Activated effector memory CD4-positive, alpha-beta T cell treated with anti-CD3 and anti-CD28 coated beads, Interleukin-2, amount 50 U/mL, for 16 hours (primary cell): ENCODE measurements at regions not wholly inside any gene's neighbourhood (a gene's known extent, or its start where the extent isn't known, plus 50 kb on each side); places are given as distances from the start of the nearest gene placed in this dataset.
"Not testable (repeated sequence)": the region's sequence is repeated elsewhere in the genome, so short reads cannot be mapped to it uniquely, and the experiment has no call there.

ENCODE experiments used
- DNase-seq: peaks from one replicate; pipeline ENCODE4 v3.0.0-alpha.2; 2020

DNA sequence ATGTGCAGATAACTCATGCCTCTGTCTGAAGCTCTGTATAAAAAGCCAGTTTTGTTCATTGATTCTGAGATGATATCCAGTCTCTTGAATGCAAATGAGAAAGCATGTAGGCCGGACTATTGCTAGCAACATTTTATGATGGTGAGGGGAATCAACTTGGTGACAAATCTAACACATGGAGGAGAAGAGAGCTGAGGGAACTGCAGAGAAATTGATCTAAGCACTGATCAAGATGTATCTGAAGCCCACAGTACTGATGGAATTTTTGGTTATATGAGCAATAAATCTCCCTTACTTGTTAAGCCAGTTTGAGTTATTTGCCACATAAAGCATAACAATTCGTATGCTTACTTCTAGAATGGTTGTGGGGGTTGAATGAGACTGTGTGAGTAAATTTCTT lies 295.6 kb upstream of the DDHD1 start:
- no peak for DNase-seq

DNA sequence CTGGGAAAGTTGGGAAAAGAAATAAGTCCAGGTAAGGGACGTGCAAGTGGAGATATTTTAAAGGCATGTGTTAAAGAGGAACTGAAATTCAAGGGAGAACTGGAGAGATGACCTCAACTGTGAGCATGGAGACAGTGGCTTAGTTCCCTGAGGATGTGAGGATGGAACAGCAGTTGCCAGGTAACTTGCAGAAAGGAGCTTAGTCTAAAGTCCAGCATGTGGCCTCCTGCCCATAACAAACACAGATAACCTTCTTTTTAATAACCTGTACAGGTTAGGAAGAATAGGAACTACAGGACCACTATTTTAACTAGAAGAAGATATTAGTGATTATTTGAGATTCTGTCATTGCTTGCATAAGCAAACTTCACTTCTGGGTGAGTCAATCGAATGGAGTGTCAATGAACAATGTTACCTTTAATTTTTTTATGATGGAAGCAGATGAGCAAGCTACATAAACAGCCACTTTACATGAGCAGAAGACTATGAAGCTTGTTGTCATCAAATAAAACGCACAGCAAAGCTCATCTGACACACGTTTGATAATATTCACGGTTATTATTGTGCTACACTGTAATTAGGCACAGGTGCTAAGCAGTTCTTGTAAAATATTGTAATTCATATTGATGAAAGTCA lies 291.7 kb upstream of the DDHD1 start:
- DNase-seq, result no peak

DNA sequence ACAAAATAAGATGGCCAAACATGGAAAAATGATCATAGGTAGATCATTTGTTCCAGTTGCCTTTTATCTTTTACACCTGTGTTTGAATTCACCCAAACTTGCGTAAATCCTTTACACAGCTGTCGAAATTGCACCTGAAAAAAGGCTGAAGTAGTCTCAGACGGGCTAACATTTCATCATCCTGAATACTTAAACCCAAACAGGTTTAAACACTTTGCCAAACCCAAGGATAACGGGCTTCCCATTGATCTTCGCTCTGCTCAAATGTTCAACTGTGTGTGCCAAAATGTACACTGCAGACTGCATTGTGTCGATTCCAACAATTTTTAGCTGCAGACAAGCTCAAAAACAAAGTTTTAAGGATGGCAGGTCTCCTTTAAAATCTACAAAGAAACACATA lies 288.7 kb upstream of the DDHD1 start:
- DNase-seq, result no peak

DNA sequence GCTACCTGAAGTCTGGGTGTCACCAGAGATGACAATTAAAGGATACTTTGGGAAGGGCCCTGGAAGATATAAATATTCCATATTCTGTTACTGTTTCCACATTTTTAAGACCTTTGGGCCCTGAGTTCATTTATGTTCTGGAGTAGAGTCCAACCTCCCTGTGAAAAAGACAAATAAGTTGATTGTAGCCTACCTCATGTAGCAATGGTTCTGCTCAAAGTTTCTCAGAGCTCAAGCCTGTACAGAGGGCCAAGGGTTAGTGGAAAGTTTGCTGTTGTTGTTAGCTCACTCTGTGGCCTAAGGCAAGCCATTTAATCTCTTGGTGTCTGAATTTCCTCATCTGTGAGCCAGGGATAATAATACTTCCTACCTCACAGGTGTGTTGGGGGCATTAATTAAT lies 284.7 kb upstream of the DDHD1 start:
- no peak for DNase-seq

DNA sequence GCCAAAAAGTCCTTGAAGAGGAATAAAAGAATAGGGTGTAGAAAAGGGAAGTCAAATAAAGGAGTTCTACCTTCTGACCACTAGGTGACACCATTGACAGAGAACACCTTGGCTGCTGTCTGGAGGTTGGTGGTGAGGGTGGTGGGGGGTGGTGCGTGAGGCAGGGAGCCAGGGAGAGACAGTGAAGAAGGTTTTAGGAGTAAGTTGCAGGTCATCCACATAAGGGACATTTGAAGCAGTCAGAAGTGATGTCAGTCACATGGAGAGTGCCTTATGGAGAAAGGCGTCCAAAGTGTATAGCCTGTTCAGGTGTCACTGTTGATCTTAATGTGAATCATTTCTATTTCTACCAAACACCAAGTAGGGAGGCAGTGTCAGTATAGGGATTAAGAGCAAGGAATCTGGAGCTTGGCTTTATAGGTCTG lies 279.3 kb upstream of the DDHD1 start:
- no peak for DNase-seq

DNA sequence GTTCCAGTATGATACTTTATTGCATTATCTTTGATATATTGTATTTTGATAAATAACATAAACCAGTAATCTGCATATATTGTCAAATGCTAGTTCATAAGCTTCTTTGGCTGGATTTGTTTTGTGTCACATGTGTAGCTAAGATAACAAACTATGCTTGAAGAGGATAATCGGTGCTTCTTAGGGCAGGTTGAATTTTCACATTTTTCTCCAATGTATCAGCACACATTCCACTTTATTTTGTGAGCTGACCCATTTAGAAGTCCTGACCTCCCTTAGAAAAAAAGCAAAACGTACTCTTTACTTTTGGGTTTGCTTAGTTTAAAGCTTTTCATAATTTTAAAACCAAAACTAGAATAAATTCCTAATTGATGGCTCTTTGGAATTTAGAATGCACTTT lies 277.7 kb upstream of the DDHD1 start:
- no peak for DNase-seq

DNA sequence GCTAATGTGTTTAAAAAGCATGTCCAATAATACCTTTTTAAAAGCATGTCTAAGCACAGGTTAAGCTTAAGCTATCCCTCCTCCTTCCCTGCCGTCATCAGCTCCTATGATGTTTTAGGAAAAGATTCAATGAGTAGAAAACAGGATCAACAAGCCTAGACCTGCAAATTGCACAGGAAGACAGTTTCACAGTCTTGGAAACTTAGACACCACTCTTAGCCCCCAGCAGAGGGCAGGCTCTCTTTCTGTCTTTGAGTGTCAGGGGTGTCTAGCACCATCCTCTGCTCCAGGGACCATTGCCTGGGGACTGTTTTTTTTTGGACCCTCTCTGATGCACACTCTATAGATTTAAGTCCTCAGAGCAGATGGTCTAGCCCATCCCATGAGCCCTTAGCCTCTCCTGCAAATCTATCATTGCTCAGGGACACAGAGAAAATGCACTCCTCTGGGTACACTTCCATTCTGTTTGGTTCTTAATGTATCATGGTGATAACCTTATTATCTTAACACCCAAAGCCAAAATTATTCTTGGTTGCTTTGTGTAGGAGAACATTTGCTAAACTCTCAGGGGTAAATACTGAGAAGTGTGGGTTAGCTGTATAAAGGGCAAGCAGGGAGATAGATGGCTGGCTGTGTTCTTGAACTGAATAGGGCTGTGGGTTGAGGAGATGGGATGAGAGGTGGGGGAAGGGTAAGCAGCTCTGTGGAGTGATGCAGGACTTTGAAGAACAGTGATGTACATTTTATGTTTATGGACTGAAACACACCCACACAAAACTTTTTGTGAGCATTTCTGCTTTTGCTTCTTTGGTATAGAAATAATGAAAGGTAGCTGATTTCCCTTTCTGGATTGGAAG lies 259.9 kb upstream of the DDHD1 start:
- no peak for DNase-seq

DNA sequence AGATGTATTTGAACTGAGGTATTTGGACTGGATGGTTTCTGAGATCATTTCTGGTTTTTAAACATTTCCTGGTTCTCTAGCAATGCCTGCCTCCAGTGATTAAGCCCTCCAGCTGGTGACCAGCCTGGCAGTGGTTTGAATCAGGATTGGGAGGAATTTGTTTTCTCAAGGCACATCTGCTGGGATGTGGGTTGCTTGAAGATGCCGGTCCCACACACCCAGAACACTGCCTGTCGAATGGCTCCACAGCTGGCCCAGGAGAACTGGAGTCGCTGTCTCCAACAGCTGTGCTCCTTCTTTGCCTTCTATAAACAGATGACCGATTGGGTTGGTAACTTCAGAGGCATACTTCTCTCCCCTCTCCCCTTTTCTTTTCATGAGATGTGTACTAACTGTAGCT lies 258.0 kb upstream of the DDHD1 start:
- DNase-seq, result no peak

DNA sequence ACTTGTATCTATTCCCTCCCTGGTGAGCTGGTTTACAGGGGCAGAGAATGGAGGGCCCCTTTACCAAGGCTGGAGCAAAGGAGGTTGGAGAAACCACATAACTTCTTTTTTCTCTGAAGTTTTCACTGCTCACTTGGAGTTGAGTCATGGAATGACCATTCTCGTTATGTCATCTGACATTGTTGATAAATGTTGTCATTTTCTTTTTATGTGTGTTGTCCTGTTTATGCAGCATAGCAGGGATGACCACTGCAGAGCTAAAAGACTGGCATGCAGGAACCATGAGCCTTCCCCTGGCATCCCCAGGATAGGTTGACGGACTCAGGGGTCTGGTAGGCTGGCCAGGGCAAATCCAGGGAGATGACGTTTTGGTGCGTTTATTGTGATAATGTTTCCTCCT lies 256.8 kb upstream of the DDHD1 start:
- DNase-seq, result no peak

DNA sequence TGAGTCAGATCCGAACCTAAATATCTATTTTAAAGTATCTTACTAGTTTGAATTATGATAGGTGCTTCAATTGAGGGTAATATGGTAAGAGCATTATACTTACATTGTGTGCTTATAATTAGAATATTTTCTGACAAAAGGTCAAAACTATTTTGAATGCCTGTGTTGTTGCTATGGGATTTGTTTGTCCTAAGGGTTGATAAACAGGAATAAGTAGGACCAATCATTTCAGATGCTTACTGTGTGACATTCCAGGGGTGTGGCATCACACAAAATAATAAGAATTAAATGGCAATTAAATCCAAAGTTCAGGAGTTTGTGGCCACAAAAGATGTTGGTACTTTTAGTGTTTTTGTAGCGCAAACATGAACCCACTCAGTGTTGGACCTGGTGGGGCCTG lies 256.2 kb upstream of the DDHD1 start:
- DNase-seq, result no peak

DNA sequence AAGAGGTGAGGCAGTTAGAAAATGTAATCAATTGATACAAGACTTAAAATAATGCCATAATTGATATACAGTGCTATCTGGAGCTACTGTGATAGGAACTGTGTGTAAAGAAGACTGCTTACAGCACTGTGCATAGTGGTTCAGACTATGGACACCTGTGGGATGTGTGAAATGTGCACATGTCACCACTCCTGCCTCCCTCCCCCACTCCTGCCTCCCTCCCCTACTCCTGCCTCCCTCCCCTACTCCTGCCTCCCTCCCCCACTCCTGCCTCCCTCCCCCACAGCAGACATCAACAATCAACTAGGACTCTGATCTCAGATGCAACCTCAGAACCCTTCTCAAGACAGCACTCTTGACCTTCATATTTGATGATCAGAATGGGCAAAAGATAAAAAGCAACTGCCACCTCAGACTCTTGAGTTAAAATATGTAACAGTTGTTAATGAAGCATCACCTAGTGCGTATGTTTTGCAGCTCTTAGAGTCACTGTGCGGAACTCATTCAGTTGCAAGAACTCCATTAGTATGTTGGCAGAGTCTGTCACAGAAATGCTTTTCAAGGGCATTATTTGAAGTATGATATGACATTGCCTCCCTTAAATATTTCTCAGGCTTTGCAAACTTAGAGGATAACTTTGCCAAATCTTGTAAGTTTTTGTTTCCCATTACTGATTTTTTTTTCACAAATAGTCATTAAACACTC lies 255.2 kb upstream of the DDHD1 start:
- DNase-seq, result no peak

DNA sequence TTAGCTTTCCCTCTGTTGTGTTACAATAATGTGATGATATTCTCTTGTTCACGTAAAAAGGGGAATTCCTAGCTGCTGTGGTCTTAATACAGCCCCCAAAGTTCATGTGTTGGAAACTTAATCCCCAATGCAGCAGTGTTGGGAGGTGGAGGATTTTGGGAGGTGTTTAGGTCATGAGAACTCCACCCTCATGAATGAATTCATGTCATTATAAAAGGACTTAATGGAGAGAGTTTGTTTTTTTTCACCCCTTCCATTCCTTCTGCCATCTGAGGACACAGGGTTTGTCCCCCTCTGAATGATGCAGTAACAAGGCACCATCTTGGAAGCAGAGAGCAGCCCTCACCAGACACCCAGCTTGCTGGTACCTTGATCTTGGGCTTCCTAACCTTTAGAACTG lies 253.4 kb upstream of the DDHD1 start:
- DNase-seq, result no peak

DNA sequence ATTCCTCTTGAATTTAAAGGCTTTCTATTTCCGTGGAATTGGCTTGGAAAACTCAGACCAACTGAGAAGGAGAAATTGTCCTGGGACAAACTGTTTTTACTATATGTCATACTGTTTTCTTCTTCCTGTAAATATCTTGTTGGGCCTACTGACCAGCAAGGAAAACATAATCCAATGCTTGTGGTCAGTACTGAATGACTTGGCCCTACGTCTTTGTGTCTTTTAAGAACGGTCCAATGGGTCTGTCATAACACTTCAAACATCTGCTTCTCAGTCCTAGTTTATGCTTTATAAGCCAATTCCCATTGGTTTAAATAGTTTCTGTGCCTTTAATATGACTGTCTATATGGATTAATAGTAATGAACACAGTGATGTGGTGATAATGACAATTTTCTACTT lies 248.5 kb upstream of the DDHD1 start:
- DNase-seq, result no peak

DNA sequence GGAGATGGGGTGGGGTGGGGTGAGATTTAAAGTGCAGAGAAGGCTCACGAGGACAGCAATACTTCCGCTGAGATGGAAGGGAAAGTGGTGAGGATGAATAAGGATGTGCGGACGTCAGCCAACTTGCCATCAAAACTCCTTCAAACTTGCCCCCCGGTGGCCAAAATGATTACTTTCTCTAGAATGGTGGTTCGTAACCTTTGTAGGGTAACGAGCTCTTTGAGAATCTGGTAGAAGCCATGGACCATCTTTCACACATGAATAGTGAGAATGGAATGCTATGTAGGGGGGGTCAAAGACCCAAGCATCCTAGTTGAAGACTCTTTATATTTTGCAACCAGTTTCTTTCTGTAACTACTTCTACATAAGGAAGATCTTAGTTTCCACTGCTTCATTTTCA lies 245.9 kb upstream of the DDHD1 start:
- DNase-seq, result no peak

DNA sequence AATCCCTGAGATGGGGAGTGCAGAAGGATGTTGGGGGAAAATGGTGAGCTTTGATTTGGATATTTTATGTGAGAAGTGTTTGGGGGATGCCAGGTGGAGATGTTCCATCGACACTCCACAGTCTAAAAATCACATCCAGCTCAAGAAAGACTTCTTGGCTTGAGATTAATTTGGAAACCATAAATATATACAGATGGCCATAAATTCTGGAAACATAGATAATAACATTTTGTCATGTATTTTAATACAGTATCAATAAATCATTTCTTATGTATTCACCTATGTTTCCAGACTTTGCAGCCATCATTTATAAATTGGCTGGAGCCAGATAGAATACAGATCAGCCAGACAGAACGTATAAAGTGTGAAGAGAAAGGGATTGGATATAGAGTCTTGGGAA lies 245.5 kb upstream of the DDHD1 start:
- DNase-seq, result no peak

DNA sequence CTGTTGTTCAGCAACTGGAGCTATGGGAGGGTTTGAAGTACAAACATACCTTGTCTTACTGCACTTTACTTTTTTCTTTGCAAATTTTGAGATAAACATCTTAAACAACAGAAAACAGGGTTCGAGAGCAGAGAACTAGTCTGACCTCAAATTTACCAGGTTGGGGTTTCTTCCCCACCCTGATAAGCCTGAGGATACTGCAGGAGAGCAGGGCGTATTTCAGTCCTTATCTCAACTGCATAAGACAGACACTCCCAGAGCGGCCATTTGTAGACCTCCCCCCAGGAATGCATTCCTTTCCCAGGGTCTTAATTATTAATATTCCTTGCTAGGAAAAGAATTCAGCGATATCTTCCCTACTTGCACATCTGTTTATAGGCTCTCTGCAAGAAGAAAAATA lies 242.1 kb upstream of the DDHD1 start:
- DNase-seq, result not testable (repeated sequence)

DNA sequence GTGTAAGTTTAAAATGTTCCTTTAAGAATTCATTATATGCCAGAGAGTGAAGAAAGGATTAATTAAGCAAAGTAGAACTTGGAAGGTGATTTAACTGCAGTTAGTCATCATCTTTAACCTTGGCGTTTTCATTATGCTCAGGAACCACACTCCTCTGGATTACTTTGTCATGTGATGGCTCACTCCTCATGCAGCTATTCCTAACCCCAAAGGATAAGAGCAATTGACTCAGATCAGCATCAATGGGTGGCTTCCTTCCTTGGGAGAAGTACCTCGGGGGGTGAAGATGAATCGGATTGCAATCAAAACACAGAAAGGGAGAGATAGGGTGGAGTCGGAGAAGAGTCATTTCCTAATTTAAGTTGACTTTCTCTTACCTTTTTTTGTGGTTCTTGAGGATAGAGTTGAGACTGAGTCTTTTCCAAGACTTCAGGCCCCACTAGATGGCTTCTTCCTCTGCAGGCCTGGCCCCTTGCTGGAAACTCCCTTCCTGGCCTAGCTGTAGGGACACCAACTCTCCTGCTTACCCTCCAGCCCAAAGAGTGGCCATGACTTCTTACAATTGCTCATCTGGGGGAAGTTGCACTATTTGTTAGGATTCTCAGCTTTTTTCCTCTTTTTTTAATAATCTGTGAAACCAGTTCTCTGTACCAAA lies 238.6 kb upstream of the DDHD1 start:
- DNase-seq, result no peak

DNA sequence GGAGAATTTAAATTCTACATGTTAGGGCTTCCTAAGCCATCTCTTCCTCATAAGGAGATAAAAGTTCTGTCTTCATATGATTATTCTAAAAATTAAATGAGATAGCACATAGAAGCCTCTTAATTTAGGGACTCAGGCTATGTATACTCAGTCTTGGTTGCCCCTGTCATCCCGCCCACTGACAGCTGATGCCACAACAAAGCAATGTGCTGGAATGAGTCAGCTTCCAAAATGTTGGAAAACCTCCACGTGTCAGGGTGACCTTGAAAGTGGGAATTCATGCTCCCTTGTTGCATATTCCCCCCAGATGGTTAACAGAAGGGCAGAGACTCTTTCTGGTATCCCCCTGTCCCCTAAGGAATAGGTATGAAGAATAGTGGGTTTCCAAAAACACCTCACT lies 238.0 kb upstream of the DDHD1 start:
- no peak for DNase-seq

DNA sequence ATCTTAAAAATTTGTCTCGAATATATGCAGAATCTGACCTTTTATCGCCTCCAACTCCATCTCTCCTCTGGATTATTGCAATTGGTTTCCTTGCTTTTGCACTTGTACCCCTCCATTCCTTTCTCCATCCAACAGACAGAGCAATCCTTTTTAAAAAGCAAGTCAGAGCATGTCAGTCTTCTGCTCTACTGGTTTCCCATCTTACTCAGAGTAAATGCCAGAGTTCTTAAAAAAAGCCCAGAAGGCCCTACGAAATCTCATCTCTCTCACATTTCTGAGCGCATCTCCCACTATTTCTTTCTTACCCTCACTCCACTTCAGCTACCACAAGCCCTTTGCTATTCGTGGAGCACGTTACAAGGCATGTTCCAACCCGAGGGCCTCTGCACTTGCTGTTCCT lies 236.9 kb upstream of the DDHD1 start:
- no peak for DNase-seq

DNA sequence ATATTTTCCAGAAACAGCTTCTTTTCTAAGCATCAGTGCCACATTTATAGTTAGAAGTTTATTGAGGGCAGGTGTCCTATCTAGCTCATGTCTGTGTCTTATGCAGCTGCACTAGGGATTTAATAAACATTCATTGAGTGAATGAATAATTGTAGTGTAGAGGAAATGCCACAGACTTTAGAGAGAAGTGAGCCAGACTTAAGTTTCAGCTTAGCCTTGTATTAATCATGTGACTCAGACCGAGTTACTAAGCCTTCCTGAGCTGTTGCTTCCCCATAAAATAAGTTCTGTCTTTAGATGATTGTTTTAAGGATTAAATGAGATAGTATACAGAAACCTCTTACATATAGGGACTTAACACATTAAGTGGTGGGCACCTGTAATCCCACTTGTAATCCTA lies 236.1 kb upstream of the DDHD1 start:
- DNase-seq, result no peak

DNA sequence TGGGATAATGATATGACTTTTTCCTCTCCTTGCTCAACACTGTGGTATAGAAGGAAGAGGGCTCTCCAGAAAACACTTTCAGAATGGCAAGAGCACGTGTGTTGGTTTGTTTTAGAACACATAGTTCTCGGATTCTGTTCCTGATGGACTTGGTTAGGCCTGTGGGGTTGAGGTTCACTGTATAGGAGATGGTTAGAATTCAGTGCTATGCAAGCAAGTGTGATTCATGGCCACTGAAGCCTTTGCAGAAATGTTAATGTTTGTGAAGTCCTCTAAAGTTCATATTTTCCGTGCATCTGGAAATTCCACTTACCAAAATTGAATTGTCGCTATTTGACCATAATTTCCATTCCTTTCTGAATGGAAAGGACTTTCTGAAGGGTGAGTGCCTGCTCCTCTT lies 233.2 kb upstream of the DDHD1 start:
- DNase-seq, result no peak

DNA sequence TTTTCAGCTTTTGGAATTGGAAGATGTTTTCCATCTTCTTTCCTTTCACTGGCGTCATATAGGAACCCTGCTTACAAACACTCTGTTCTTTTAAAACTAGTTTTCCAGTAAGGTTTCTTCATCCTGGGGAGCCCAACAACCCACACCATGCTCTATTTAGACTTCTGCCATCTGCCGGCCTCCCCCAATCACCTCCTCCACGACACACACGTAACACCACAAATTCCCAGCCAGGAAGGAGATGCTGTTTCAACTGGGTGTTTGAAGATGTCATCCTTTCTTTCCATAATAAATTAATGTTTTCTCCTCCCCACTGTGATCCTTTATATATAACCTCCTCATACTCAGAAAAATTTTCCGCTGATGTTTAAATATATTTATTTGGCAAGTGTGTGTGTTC lies 231.4 kb upstream of the DDHD1 start:
- no peak for DNase-seq

DNA sequence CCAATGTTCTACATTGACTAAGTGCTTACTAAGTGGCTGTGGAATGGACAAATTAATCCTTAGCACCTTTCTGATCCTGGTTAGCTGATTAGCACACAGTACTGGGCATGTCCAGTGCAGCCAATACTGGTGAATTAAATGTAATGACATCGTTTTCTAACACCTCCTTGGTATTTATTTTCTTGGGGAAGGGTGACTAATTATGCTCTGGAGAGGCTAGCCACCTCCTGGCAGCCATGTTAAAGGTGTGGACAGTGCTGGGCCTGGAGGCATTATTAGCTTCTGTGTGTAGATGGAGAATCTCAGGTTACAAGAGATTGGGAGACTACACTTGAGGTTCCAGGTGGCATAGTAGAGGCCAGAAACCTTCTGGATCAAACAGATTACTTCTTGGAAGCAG lies 230.9 kb upstream of the DDHD1 start:
- DNase-seq, result no peak

DNA sequence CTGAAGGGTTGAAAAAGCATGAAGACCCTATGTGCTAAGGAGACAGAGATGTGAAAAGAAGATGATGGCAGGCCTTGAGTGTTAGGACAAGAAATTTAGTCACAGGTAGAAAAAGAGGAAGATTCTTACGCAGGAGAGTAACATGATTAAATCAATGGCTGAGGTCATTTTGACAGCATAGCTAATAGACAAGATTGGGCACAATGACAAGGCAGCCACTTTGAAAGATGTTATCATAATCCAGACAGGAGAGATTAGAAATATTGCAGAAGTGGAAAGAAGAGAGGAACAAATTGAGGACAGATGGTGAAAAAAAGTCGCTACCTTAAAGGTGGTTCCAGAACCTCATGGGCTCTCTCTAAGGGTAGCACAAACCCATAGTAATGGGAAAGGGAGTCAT lies 228.8 kb upstream of the DDHD1 start:
- DNase-seq, result no peak
